ENCODE measurements at regions not wholly inside any gene's neighbourhood (a gene's known extent, or its start where the extent isn't known, plus 50 kb on each side); places are given as distances from the start of the nearest gene placed in this dataset.
"Not testable (repeated sequence)": the region's sequence is repeated elsewhere in the genome, so short reads cannot be mapped to it uniquely, and the experiment has no call there.

DNA sequence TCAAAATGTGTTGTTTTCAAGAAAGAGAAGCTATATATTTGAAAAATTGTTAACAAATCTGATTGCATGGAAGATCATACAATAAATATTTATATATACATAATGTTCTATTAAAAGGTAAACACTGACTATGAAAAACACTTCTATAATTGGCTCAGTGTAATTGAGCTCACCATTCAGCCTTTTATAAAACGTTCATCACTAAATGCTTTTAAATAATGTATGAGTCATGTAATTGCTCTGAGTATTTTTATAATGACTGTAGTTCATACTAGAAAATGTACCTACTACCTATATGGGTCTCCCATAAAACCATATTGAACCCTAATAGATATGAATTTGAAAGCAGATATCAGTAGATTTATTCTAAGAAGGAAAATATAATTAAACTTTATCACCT is 240.4 kb upstream of the MGAT4C start:
- no peaks in the 10 kb centered on the region for H3K4me1 Mint-ChIP-seq
- H3K9me3 Mint-ChIP-seq, result no peaks in the 10 kb centered on the region
- H3K4me3 Mint-ChIP-seq, result no peak overlapping the region
- no peaks in the 10 kb centered on the region for H3K36me3 Mint-ChIP-seq
- H3K27me3 Mint-ChIP-seq, result no peaks in the 10 kb centered on the region
- no peak overlapping the region for H3K27ac Mint-ChIP-seq

DNA sequence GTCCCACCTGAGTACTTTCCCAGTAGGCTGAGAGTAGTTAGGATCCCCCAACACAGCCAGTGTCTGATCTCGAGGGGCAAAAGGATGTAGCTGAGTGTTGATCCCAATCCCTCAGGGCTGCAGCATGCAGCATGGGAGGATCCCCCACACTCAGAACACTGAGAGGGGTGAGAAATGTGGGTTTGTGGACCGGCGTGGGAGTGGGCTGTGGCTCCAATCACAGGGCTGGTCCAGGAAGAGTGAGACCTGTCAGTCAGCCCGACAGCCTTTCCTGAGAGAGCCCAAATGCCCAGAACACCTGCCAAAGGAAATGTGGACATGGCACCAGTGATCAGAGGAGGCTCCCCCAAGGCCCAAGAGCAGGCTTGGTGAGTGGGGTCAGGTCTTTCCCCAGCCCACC is 228.3 kb upstream of the MGAT4C start:
- no peaks in the 10 kb centered on the region for H3K27me3 Mint-ChIP-seq
- no peak overlapping the region for H3K4me3 Mint-ChIP-seq
- H3K9me3 Mint-ChIP-seq, result peaks cover 0 to 14% (median 2%) of the 10 kb centered on the region in 3 donors
- H3K27ac Mint-ChIP-seq, result no peak overlapping the region
- H3K4me1 Mint-ChIP-seq, result no peaks in the 10 kb centered on the region
- no peaks in the 10 kb centered on the region for H3K36me3 Mint-ChIP-seq

DNA sequence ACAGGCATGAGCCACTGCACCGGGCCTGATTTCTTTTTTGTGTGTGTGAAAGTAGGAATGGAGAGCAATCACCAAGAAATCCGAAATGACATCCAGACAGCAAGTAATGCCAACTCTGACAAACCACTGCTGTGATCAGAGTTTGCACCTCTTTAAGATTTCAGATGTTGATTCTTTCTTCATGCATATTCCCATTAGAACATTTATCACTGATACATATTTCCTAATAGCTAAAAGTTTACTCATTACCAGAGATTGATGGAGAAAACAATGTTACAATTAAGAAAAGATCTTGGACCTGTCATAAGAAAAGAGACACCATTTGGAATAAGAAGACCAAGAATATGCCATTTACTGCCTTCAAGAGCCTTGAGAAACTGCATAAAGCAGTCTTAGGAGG is 217.0 kb upstream of the MGAT4C start:
- no peak overlapping the region for H3K27ac Mint-ChIP-seq
- H3K27me3 Mint-ChIP-seq, result no peaks in the 10 kb centered on the region
- no peak overlapping the region for H3K4me3 Mint-ChIP-seq
- peaks cover 2% of the 10 kb centered on the region for H3K36me3 Mint-ChIP-seq
- H3K9me3 Mint-ChIP-seq, result peaks cover 0 to 5% (median 2%) of the 10 kb centered on the region in 3 donors
- H3K4me1 Mint-ChIP-seq, result no peaks in the 10 kb centered on the region

DNA sequence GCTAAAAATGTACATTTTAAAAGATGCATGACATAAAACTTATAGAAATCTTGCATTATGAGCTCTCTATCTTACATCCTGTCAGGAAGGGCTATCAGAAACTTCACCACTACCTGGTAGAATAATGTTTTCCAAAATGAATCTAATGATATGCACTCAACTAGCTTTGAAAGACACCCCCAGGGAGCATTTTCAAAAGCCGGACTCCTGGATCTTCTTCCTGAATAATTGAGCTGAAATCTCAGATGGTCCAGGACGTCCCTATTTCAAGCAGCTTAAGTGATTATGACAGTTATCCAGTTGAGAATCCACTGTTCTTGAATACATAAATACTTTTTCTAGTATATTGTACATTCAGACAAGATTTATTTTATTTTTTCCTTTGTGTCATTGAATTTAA is 200.6 kb upstream of the MGAT4C start:
- Mint-ChIP-seq H3K4me1 (no peaks in the 10 kb centered on the region), H3K27ac (no peak overlapping the region), H3K27me3 (no peaks in the 10 kb centered on the region), H3K36me3 (no peaks in the 10 kb centered on the region), H3K9me3 (no peaks in the 10 kb centered on the region), H3K4me3 (no peak overlapping the region)

DNA sequence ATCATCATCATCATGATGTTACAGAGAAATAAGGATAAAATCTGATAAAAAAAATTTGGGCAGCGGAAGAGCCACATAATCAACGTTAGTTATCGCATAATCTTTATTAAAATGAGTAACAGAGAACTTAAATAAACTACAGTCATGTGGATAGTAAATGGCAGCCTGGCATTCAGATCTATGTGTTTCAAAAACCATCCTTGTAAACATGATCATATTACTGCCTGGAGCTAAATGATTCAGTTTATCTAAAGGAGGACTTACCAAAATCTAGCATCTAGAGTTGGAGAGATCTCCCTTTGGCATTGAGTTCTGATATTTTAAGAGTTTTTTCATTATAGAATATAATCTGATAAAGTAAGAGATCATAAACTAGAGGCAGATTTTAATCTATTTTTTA is 200.1 kb upstream of the MGAT4C start:
- no peak overlapping the region for H3K27ac Mint-ChIP-seq
- H3K36me3 Mint-ChIP-seq, result no peaks in the 10 kb centered on the region
- no peaks in the 10 kb centered on the region for H3K27me3 Mint-ChIP-seq
- H3K4me3 Mint-ChIP-seq, result no peak overlapping the region
- H3K4me1 Mint-ChIP-seq, result no peaks in the 10 kb centered on the region
- peaks cover 0 to under 1% (median 0%) of the 10 kb centered on the region in 3 donors for H3K9me3 Mint-ChIP-seq

GRCh38 chr12:86445356-86445755 is 189.2 kb upstream of the MGAT4C start:
- no peaks in the 10 kb centered on the region for H3K27me3 Mint-ChIP-seq
- no peaks in the 10 kb centered on the region for H3K4me1 Mint-ChIP-seq
- H3K27ac Mint-ChIP-seq, result no peak overlapping the region
- no peak overlapping the region for H3K4me3 Mint-ChIP-seq
- peaks cover 0 to 2% (median 0%) of the 10 kb centered on the region in 3 donors for H3K9me3 Mint-ChIP-seq
- H3K36me3 Mint-ChIP-seq, result no peaks in the 10 kb centered on the region

- Mint-ChIP-seq H3K9me3 (peaks cover 0 to 6% (median 0%) of the 10 kb centered on the region in 3 donors), H3K4me3 (no peak overlapping the region), H3K36me3 (no peaks in the 10 kb centered on the region), H3K27ac (no peak overlapping the region), H3K27me3 (no peaks in the 10 kb centered on the region), H3K4me1 (no peaks in the 10 kb centered on the region)
Observed at GRCh38 chr12:86435053-86435452, 178.9 kb upstream of the MGAT4C start.

DNA sequence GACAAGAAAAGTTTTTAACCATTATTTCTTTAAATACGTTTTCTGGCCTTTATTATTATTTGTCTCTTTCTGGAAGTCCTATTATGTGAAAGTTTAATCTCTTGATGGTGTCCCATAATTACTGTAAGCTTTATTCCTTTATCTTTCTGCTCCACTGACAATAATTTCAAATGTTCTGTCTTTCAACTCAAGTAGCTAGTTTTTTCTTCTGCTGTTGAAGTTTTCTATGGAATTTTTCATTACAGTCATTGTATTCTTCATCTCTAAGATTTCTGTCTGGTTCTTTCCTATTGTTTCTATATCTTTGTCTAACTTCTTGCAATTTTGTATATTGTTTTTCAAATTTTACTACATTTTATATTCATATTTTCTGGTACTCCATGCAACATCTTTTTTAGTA is 173.6 kb upstream of the MGAT4C start:
- Mint-ChIP-seq H3K36me3 (no peaks in the 10 kb centered on the region), H3K9me3 (peaks cover 0 to 21% (median 0%) of the 10 kb centered on the region in 3 donors), H3K27ac (no peak overlapping the region), H3K27me3 (no peaks in the 10 kb centered on the region), H3K4me1 (no peaks in the 10 kb centered on the region), H3K4me3 (no peak overlapping the region)

DNA sequence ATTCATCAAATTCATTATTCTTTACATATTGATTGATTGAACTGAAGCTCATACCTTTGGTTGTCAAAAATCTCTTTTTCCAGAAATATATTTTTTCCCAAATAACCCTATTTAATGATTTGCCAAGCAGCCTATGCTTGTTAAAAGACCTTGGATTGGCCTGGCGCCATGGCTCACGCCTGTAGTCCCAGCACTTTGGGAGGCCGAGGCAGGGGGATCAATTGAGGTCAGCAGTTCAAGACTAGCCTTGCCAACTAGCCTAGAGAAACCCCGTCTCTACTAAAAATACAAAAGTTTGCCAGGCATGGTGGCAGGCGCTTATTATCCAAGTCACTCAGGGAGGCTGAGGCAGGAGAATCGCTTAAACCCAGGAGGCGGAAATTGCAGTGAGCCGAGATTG is 165.1 kb upstream of the MGAT4C start:
- Mint-ChIP-seq H3K27me3 (no peaks in the 10 kb centered on the region), H3K36me3 (no peaks in the 10 kb centered on the region), H3K9me3 (peaks cover 0 to 2% (median 0%) of the 10 kb centered on the region in 3 donors), H3K4me3 (no peak overlapping the region), H3K27ac (no peak overlapping the region), H3K4me1 (no peaks in the 10 kb centered on the region)

- Mint-ChIP-seq H3K36me3 (no peaks in the 10 kb centered on the region), H3K27ac (no peak overlapping the region), H3K4me3 (no peak overlapping the region), H3K4me1 (no peaks in the 10 kb centered on the region), H3K9me3 (peaks cover 5 to 13% (median 11%) of the 10 kb centered on the region in 3 donors), H3K27me3 (no peaks in the 10 kb centered on the region)
Observed at GRCh38 chr12:86414201-86414600, 158.0 kb upstream of the MGAT4C start.

GRCh38 chr12:86411710-86412109 is 155.5 kb upstream of the MGAT4C start:
- Mint-ChIP-seq H3K36me3 (no peaks in the 10 kb centered on the region), H3K9me3 (peaks cover 5 to 13% (median 11%) of the 10 kb centered on the region in 3 donors), H3K4me1 (no peaks in the 10 kb centered on the region), H3K4me3 (no peak overlapping the region), H3K27ac (no peak overlapping the region), H3K27me3 (no peaks in the 10 kb centered on the region)

GRCh38 chr12:86407620-86408208 is 151.5 kb upstream of the MGAT4C start:
- no peaks in the 10 kb centered on the region for H3K36me3 Mint-ChIP-seq

DNA sequence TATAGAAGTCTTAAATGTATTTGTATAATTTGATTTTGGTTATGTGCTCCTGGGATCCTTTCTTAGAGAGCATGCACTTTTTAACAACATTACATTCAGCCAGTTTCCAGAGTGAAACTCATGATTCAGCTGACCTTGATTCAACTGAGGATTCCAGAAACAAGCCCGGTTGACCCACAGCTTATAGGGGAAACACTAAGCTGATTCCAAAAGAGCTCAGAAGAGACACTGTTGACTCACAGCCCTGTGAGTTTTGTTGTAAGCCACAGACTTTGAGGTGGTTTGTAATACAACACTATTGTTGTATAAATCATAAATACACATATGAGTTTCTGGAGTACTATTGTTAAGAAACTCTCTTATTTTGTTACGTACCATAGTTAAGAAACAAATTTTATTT is 133.8 kb upstream of the MGAT4C start:
- H3K9me3 Mint-ChIP-seq, result peaks cover 0 to 1% (median 0%) of the 10 kb centered on the region in 3 donors
- no peaks in the 10 kb centered on the region for H3K36me3 Mint-ChIP-seq
- H3K27me3 Mint-ChIP-seq, result no peaks in the 10 kb centered on the region
- H3K4me3 Mint-ChIP-seq, result no peak overlapping the region
- no peak overlapping the region for H3K27ac Mint-ChIP-seq
- no peaks in the 10 kb centered on the region for H3K4me1 Mint-ChIP-seq

More at GRCh38 chr12:86407620-86408208, 151.5 kb upstream of the MGAT4C start:
- H3K4me1 Mint-ChIP-seq, result no peaks in the 10 kb centered on the region
- no peak overlapping the region for H3K27ac Mint-ChIP-seq
- H3K4me3 Mint-ChIP-seq, result no peak overlapping the region
- peaks cover 5 to 13% (median 7%) of the 10 kb centered on the region in 3 donors for H3K9me3 Mint-ChIP-seq
- H3K27me3 Mint-ChIP-seq, result no peaks in the 10 kb centered on the region

GRCh38 chr12:86387591-86388145 is 131.5 kb upstream of the MGAT4C start:
- Mint-ChIP-seq H3K36me3 (peaks cover 3% of the 10 kb centered on the region), H3K9me3 (peaks cover 2 to 9% (median 5%) of the 10 kb centered on the region in 3 donors), H3K27me3 (no peaks in the 10 kb centered on the region), H3K27ac (no peak overlapping the region), H3K4me3 (no peak overlapping the region), H3K4me1 (no peaks in the 10 kb centered on the region)

DNA sequence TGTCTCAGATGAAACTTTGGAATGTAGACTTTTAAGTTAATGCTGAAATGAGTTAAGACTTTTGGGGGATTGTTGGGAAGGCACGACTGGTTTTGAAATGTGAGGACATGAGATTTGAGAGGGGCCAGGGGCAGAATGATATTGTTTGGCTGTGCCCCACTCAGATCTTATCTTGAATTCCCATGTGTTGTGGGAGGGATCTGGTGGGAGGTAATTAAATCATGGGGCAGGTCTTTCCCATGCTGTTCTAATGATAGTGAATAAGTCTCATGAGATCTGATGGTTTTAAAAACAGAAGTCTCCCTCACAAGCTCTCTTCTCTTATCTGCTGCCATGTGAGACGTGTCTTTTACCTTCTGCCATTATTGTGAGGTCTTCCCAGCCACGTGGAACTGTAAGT is 127.6 kb upstream of the MGAT4C start:
- H3K27ac Mint-ChIP-seq, H3K36me3 Mint-ChIP-seq, H3K4me3 Mint-ChIP-seq, H3K4me1 Mint-ChIP-seq, H3K27me3 Mint-ChIP-seq: not testable (repeated sequence)
- H3K9me3 Mint-ChIP-seq, result peaks cover 3 to 13% (median 6%) of the 10 kb centered on the region in 3 donors

GRCh38 chr12:86379337-86379736 is 123.1 kb upstream of the MGAT4C start:
- H3K4me3 Mint-ChIP-seq, result no peak overlapping the region
- peaks cover 5 to 13% (median 6%) of the 10 kb centered on the region in 3 donors for H3K9me3 Mint-ChIP-seq
- no peaks in the 10 kb centered on the region for H3K27me3 Mint-ChIP-seq

More at GRCh38 chr12:86379337-86379736, 123.1 kb upstream of the MGAT4C start:
- Mint-ChIP-seq H3K4me1 (no peaks in the 10 kb centered on the region), H3K27ac (no peak overlapping the region), H3K36me3 (peaks cover 3% of the 10 kb centered on the region)

Measured in IgD-negative memory B cell (primary cell).